GM23338 (cell line): ENCODE measurements at regions not wholly inside any gene's neighbourhood (a gene's known extent, or its start where the extent isn't known, plus 50 kb on each side); places are given as distances from the start of the nearest gene placed in this dataset.
"Not testable (repeated sequence)": the region's sequence is repeated elsewhere in the genome, so short reads cannot be mapped to it uniquely, and the experiment has no call there.

Experiments
- ATAC-seq: fragments of 200-7000 bp; cut with Tn5 transposase; 3 replicates; pipeline ENCODE4 v1.9.1; 2020
- DNase-seq: peaks from one replicate; pipeline ENCODE4 v3.0.0-alpha.2; 2015; ENCODE audit warnings: low spot score
- H2AFZ ChIP-seq: fragments of 200-600 bp; sonication (generic); 2 replicates; pipeline ENCODE4 v1.8.0; 2016; ENCODE audit warnings: antibody characterized with exemption, mild to moderate bottlenecking, moderate library complexity
- H3F3A ChIP-seq: fragments of 200-600 bp; sonication (generic); replicated peaks from 2 replicates; pipeline ENCODE4 v1.8.0; 2017; ENCODE audit warnings: antibody characterized with exemption, mixed run types, low read depth
- H3K27ac ChIP-seq: fragments of 200-600 bp; sonication (generic); 2 replicates; pipeline ENCODE4 v1.6.1; 2016; ENCODE audit warnings: low read depth
- H3K27me3 ChIP-seq: fragments of 200-600 bp; sonication (generic); 2 replicates; pipeline ENCODE4 v1.8.0; 2016; ENCODE audit warnings: mild to moderate bottlenecking, mixed run types, moderate library complexity; ENCODE audit not compliant: insufficient read depth
- H3K36me3 ChIP-seq: fragments of 200-600 bp; sonication (generic); 2 replicates; pipeline ENCODE4 v1.8.0; 2016; ENCODE audit warnings: mild to moderate bottlenecking; ENCODE audit not compliant: insufficient read depth
- H3K4me1 ChIP-seq: fragments of 200-600 bp; sonication (generic); 2 replicates; pipeline ENCODE4 v1.8.0; 2016; ENCODE audit warnings: mild to moderate bottlenecking, moderate library complexity; ENCODE audit not compliant: insufficient read depth
- H3K4me2 ChIP-seq: fragments of 200-600 bp; sonication (generic); 2 replicates; pipeline ENCODE4 v1.7.1; 2017; ENCODE audit warnings: mixed run types
- H3K4me3 ChIP-seq: fragments of 200-600 bp; sonication (generic); 2 replicates; pipeline ENCODE4 v1.6.1; 2016; ENCODE audit warnings: mixed run types
- H3K79me2 ChIP-seq: fragments of 200-600 bp; sonication (generic); replicated peaks from 2 replicates; pipeline ENCODE4 v1.8.0; 2017; ENCODE audit warnings: mild to moderate bottlenecking; ENCODE audit not compliant: insufficient read depth
- H3K9me2 ChIP-seq: fragments of 200-600 bp; sonication (generic); 2 replicates; pipeline ENCODE4 v1.8.0; 2017; ENCODE audit not compliant: insufficient read depth
- H4K20me1 ChIP-seq: fragments of 200-600 bp; sonication (generic); replicated peaks from 2 replicates; pipeline ENCODE4 v1.8.0; 2017; ENCODE audit warnings: mild to moderate bottlenecking; ENCODE audit not compliant: insufficient read depth
- H3K27ac Mint-ChIP-seq: 2 replicates; pipeline ENCODE4 v1.8.0; 2020; ENCODE audit warnings: inconsistent platforms, mild to moderate bottlenecking, moderate library complexity, mixed read lengths
- H3K27me3 Mint-ChIP-seq: 3 replicates; pipeline ENCODE4 v1.8.0; 2022; ENCODE audit warnings: low read depth, mild to moderate bottlenecking, moderate library complexity, mixed read lengths, inconsistent platforms; ENCODE audit not compliant: insufficient read depth, poor library complexity
- H3K36me3 Mint-ChIP-seq: 3 replicates; pipeline ENCODE4 v1.8.0; 2021; ENCODE audit warnings: low read depth, mild to moderate bottlenecking, inconsistent platforms, moderate library complexity, mixed read lengths
- H3K4me1 Mint-ChIP-seq: 3 replicates; pipeline ENCODE4 v1.8.0; 2020; ENCODE audit warnings: mild to moderate bottlenecking, inconsistent platforms, mixed read lengths
- H3K4me3 Mint-ChIP-seq: 3 replicates; pipeline ENCODE4 v1.8.0; 2021; ENCODE audit warnings: moderate library complexity, mild to moderate bottlenecking, inconsistent platforms, mixed read lengths
- H3K9me3 Mint-ChIP-seq: 3 replicates; pipeline ENCODE4 v1.8.0; 2020; ENCODE audit warnings: moderate library complexity, mild to moderate bottlenecking, inconsistent platforms, mixed read lengths
- EZH2 ChIP-seq: fragments of 200-600 bp; sonication (generic); IDR thresholded peaks from one replicate; pipeline ENCODE4 v1.8.0; 2017; ENCODE audit warnings: antibody characterized with exemption, mild to moderate bottlenecking, low read depth; ENCODE audit not compliant: unreplicated experiment
- EZH2phosphoT487 ChIP-seq: fragments of 200-600 bp; sonication (generic); IDR thresholded peaks from one replicate; pipeline ENCODE4 v1.8.1; 2018; ENCODE audit warnings: antibody characterized with exemption; ENCODE audit not compliant: unreplicated experiment
- JUNB ChIP-seq: IDR thresholded peaks from one replicate; pipeline ENCODE4 v1.6.1; 2016; ENCODE audit warnings: antibody characterized with exemption; ENCODE audit not compliant: unreplicated experiment
- POLR2AphosphoS5 ChIP-seq: IDR thresholded peaks from 2 replicates; pipeline ENCODE4 v1.6.1; 2016; ENCODE audit warnings: antibody characterized with exemption, low read depth
- STAT1 ChIP-seq: IDR thresholded peaks from one replicate; pipeline ENCODE4 v1.6.1; 2016; ENCODE audit warnings: antibody characterized with exemption; ENCODE audit not compliant: unreplicated experiment
- TF ChIP-seq, protein P1 (sequence below): fragments of 250-450 bp; sonication (Bioruptor Pico); IDR thresholded peaks from 2 replicates; pipeline ENCODE4 v1.5.0; 2020; ENCODE audit warnings: mild to moderate bottlenecking, moderate library complexity
- TF ChIP-seq, protein P2 (sequence below), 2 experiments: fragments of 200-600 bp in 1 of 2; sonication (generic) in 1 of 2; conservative IDR thresholded peaks; 2 replicates each; pipeline versions ENCODE4 v1.5.1 to v1.6.1; 2016 to 2017; ENCODE audit warnings: antibody characterized with exemption in 2 of 2, low read depth in 2 of 2, mild to moderate bottlenecking in 2 of 2, moderate library complexity in 1 of 2
- TF ChIP-seq, protein P3 (sequence below): IDR thresholded peaks from one replicate; pipeline ENCODE4 v1.6.1; 2018; ENCODE audit warnings: antibody characterized with exemption; ENCODE audit not compliant: unreplicated experiment

DNA sequence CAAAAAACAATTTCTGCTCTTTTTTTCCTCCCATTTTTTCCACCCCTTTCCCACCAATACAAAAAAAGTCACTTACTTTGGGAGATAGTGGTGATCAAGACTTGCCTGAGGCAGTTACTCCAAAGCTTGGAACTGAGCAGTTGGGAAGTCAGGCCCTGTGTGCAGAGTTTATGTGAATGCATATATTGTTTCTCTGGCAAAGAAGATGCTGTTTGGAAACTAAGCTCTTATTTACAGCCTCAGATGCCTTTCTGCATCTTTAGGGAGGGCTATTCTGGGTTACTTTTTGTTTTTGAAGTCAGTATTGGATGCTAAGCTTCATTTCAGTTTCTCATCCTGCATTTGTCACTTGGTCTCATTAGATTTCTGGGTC is 136.3 kb downstream of the ZNF330 start (continued):
- TF ChIP-seq, protein P1, sequence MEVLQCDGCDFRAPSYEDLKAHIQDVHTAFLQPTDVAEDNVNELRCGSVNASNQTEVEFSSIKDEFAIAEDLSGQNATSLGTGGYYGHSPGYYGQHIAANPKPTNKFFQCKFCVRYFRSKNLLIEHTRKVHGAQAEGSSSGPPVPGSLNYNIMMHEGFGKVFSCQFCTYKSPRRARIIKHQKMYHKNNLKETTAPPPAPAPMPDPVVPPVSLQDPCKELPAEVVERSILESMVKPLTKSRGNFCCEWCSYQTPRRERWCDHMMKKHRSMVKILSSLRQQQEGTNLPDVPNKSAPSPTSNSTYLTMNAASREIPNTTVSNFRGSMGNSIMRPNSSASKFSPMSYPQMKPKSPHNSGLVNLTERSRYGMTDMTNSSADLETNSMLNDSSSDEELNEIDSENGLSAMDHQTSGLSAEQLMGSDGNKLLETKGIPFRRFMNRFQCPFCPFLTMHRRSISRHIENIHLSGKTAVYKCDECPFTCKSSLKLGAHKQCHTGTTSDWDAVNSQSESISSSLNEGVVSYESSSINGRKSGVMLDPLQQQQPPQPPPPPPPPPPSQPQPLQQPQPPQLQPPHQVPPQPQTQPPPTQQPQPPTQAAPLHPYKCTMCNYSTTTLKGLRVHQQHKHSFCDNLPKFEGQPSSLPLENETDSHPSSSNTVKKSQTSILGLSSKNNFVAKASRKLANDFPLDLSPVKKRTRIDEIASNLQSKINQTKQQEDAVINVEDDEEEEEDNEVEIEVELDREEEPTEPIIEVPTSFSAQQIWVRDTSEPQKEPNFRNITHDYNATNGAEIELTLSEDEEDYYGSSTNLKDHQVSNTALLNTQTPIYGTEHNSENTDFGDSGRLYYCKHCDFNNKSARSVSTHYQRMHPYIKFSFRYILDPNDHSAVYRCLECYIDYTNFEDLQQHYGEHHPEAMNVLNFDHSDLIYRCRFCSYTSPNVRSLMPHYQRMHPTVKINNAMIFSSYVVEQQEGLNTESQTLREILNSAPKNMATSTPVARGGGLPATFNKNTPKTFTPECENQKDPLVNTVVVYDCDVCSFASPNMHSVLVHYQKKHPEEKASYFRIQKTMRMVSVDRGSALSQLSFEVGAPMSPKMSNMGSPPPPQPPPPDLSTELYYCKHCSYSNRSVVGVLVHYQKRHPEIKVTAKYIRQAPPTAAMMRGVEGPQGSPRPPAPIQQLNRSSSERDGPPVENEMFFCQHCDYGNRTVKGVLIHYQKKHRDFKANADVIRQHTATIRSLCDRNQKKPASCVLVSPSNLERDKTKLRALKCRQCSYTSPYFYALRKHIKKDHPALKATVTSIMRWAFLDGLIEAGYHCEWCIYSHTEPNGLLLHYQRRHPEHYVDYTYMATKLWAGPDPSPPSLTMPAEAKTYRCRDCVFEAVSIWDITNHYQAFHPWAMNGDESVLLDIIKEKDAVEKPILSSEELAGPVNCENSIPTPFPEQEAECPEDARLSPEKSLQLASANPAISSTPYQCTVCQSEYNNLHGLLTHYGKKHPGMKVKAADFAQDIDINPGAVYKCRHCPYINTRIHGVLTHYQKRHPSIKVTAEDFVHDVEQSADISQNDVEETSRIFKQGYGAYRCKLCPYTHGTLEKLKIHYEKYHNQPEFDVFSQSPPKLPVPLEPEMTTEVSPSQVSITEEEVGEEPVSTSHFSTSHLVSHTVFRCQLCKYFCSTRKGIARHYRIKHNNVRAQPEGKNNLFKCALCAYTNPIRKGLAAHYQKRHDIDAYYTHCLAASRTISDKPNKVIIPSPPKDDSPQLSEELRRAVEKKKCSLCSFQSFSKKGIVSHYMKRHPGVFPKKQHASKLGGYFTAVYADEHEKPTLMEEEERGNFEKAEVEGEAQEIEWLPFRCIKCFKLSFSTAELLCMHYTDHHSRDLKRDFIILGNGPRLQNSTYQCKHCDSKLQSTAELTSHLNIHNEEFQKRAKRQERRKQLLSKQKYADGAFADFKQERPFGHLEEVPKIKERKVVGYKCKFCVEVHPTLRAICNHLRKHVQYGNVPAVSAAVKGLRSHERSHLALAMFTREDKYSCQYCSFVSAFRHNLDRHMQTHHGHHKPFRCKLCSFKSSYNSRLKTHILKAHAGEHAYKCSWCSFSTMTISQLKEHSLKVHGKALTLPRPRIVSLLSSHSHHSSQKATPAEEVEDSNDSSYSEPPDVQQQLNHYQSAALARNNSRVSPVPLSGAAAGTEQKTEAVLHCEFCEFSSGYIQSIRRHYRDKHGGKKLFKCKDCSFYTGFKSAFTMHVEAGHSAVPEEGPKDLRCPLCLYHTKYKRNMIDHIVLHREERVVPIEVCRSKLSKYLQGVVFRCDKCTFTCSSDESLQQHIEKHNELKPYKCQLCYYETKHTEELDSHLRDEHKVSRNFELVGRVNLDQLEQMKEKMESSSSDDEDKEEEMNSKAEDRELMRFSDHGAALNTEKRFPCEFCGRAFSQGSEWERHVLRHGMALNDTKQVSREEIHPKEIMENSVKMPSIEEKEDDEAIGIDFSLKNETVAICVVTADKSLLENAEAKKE, result no peak
- TF ChIP-seq EZH2phosphoT487 (no peak), EZH2 (no peak), POLR2AphosphoS5 (no peak), STAT1 (no peak), JUNB (no peak)
- TF ChIP-seq, protein P2, sequence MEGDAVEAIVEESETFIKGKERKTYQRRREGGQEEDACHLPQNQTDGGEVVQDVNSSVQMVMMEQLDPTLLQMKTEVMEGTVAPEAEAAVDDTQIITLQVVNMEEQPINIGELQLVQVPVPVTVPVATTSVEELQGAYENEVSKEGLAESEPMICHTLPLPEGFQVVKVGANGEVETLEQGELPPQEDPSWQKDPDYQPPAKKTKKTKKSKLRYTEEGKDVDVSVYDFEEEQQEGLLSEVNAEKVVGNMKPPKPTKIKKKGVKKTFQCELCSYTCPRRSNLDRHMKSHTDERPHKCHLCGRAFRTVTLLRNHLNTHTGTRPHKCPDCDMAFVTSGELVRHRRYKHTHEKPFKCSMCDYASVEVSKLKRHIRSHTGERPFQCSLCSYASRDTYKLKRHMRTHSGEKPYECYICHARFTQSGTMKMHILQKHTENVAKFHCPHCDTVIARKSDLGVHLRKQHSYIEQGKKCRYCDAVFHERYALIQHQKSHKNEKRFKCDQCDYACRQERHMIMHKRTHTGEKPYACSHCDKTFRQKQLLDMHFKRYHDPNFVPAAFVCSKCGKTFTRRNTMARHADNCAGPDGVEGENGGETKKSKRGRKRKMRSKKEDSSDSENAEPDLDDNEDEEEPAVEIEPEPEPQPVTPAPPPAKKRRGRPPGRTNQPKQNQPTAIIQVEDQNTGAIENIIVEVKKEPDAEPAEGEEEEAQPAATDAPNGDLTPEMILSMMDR (conservative IDR thresholded peaks at IDR 0.05; ENCODE audit: low read depth in 2 of 2), result no peak
- TF ChIP-seq, protein P3, sequence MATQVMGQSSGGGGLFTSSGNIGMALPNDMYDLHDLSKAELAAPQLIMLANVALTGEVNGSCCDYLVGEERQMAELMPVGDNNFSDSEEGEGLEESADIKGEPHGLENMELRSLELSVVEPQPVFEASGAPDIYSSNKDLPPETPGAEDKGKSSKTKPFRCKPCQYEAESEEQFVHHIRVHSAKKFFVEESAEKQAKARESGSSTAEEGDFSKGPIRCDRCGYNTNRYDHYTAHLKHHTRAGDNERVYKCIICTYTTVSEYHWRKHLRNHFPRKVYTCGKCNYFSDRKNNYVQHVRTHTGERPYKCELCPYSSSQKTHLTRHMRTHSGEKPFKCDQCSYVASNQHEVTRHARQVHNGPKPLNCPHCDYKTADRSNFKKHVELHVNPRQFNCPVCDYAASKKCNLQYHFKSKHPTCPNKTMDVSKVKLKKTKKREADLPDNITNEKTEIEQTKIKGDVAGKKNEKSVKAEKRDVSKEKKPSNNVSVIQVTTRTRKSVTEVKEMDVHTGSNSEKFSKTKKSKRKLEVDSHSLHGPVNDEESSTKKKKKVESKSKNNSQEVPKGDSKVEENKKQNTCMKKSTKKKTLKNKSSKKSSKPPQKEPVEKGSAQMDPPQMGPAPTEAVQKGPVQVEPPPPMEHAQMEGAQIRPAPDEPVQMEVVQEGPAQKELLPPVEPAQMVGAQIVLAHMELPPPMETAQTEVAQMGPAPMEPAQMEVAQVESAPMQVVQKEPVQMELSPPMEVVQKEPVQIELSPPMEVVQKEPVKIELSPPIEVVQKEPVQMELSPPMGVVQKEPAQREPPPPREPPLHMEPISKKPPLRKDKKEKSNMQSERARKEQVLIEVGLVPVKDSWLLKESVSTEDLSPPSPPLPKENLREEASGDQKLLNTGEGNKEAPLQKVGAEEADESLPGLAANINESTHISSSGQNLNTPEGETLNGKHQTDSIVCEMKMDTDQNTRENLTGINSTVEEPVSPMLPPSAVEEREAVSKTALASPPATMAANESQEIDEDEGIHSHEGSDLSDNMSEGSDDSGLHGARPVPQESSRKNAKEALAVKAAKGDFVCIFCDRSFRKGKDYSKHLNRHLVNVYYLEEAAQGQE, result no peak

DNA sequence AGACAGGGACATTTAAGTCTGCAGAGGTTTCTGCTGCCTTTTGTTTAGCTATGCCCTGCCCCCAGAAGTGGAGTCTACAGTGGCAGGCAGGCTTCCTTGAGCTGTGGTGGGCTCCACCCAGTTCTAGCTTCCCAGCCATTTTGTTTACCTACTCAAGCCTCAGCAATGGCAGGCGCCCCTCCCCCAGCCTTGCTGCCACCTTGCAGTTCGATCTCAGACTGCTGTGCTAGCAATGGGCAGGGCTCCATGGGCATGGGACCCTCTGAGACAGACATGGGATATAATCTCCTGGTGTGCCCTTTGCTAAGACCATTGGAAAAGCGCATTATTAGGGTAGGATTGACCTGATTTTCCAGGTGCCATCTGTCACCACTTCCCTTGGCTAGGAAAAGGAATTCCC is 147.5 kb downstream of the ZNF330 start:
- not testable (repeated sequence) for H3F3A ChIP-seq, H4K20me1 ChIP-seq, H3K4me3 Mint-ChIP-seq, H3K27me3 ChIP-seq, H3K27ac Mint-ChIP-seq, H3K4me3 ChIP-seq, H3K4me2 ChIP-seq, H3K4me1 ChIP-seq, H3K9me2 ChIP-seq, H3K79me2 ChIP-seq, DNase-seq, ATAC-seq, H3K4me1 Mint-ChIP-seq, H3K27me3 Mint-ChIP-seq, H2AFZ ChIP-seq, H3K27ac ChIP-seq, H3K36me3 ChIP-seq
- Mint-ChIP-seq H3K9me3 (peaks cover 52% of the 10 kb centered on the region), H3K36me3 (peaks cover 15% of the 10 kb centered on the region)
